Loucy (cell line): ENCODE measurements at regions not wholly inside any gene's neighbourhood (a gene's known extent, or its start where the extent isn't known, plus 50 kb on each side); places are given as distances from the start of the nearest gene placed in this dataset.

Experiments used
- H2AFZ ChIP-seq: fragments of 200-600 bp; sonication (generic); 2 replicates; pipeline ENCODE4 v1.6.0; 2016; ENCODE audit warnings: antibody characterized with exemption, mild to moderate bottlenecking, low read length, moderate library complexity
- H3F3A ChIP-seq: fragments of 200-600 bp; 2 replicates; pipeline ENCODE4 v1.6.0; 2016; ENCODE audit warnings: antibody characterized with exemption, low read depth, mild to moderate bottlenecking
- H3K27me3 ChIP-seq: fragments of 200-600 bp; sonication (generic); 2 replicates; pipeline ENCODE4 v1.6.1; 2014; ENCODE audit warnings: low read length, mild to moderate bottlenecking; ENCODE audit not compliant: insufficient read depth, poor library complexity, severe bottlenecking
- H3K36me3 ChIP-seq: fragments of 200-600 bp; sonication (generic); 2 replicates; pipeline ENCODE4 v1.6.1; 2016; ENCODE audit warnings: low read length; ENCODE audit not compliant: insufficient read depth
- H3K4me1 ChIP-seq: fragments of 200-600 bp; sonication (generic); 2 replicates; pipeline ENCODE4 v1.5.1; 2014; ENCODE audit warnings: low read length, mild to moderate bottlenecking; ENCODE audit not compliant: insufficient read depth, poor library complexity, severe bottlenecking
- H3K4me2 ChIP-seq: fragments of 200-600 bp; sonication (generic); 2 replicates; pipeline ENCODE4 v1.6.0; 2014; ENCODE audit warnings: antibody characterized with exemption, low read length, low read depth, mild to moderate bottlenecking; ENCODE audit not compliant: poor library complexity, severe bottlenecking
- H3K4me3 ChIP-seq: fragments of 200-600 bp; sonication (generic); 2 replicates; pipeline ENCODE4 v1.5.1; 2014; ENCODE audit warnings: low read length, mild to moderate bottlenecking, mixed read lengths; ENCODE audit not compliant: poor library complexity, severe bottlenecking
- H3K79me2 ChIP-seq: fragments of 200-600 bp; sonication (generic); 2 replicates; pipeline ENCODE4 v1.6.1; 2014; ENCODE audit warnings: low read length; ENCODE audit not compliant: insufficient read depth
- H3K9ac ChIP-seq: fragments of 200-600 bp; sonication (generic); 2 replicates; pipeline ENCODE4 v1.6.0; 2014; ENCODE audit warnings: mild to moderate bottlenecking, low read depth, low read length, moderate library complexity; ENCODE audit not compliant: poor library complexity, severe bottlenecking
- H3K9me2 ChIP-seq: fragments of 200-600 bp; sonication (generic); replicated peaks from 2 replicates; pipeline ENCODE4 v1.6.1; 2016; ENCODE audit warnings: low read depth, low read length, mixed read lengths
- H3K9me3 ChIP-seq: fragments of 200-600 bp; sonication (generic); 2 replicates; pipeline ENCODE4 v1.6.1; 2014; ENCODE audit warnings: mild to moderate bottlenecking, antibody characterized with exemption, low read length, low read depth; ENCODE audit not compliant: insufficient read depth
- H4K20me1 ChIP-seq: fragments of 200-600 bp; sonication (generic); 2 replicates; pipeline ENCODE4 v1.6.0; 2014; ENCODE audit warnings: antibody characterized with exemption, low read length, mild to moderate bottlenecking; ENCODE audit not compliant: insufficient read depth, poor library complexity, severe bottlenecking
- CTCF ChIP-seq: fragments of 200-600 bp; sonication (generic); conservative IDR thresholded peaks from 2 replicates; pipeline ENCODE4 v1.5.1; 2014; ENCODE audit warnings: mild to moderate bottlenecking, antibody characterized with exemption, low read length
- EZH2phosphoT487 ChIP-seq: fragments of 200-600 bp; IDR thresholded peaks from 2 replicates; pipeline ENCODE4 v1.6.1; 2018; ENCODE audit warnings: antibody characterized with exemption, mild to moderate bottlenecking, moderate library complexity, borderline replicate concordance

GRCh38 chr9:129394061-129394885 lies 216.2 kb upstream of the IER5L start:
- H4K20me1 ChIP-seq: no peaks in the 10 kb centered on the region
- H3K79me2 ChIP-seq: no peaks in the 10 kb centered on the region
- no peak overlapping the region for H3K4me3 ChIP-seq
- no peaks in the 10 kb centered on the region for H3K36me3 ChIP-seq
- no peaks in the 10 kb centered on the region for H3K27me3 ChIP-seq
- H3F3A ChIP-seq: no peaks in the 10 kb centered on the region
- TF ChIP-seq CTCF (no peak), EZH2phosphoT487 (no peak)
- no peak overlapping the region for H2AFZ ChIP-seq
- no peak overlapping the region for H3K9ac ChIP-seq
- no peaks in the 10 kb centered on the region for H3K9me2 ChIP-seq
- H3K4me2 ChIP-seq: no peak overlapping the region
- no peaks in the 10 kb centered on the region for H3K9me3 ChIP-seq
- peaks cover 8% of the 10 kb centered on the region for H3K4me1 ChIP-seq

- no peak overlapping the region for H2AFZ ChIP-seq
- H3K9me3 ChIP-seq: no peaks in the 10 kb centered on the region
- H3K79me2 ChIP-seq: no peaks in the 10 kb centered on the region
- H3K4me3 ChIP-seq: no peak overlapping the region
- H3K4me2 ChIP-seq: no peak overlapping the region
- H3K4me1 ChIP-seq: no peaks in the 10 kb centered on the region
- H4K20me1 ChIP-seq: no peaks in the 10 kb centered on the region
- H3F3A ChIP-seq: no peaks in the 10 kb centered on the region
- H3K9me2 ChIP-seq: no peaks in the 10 kb centered on the region
- no peaks in the 10 kb centered on the region for H3K27me3 ChIP-seq
- TF ChIP-seq CTCF: no peak
- H3K9ac ChIP-seq: no peak overlapping the region
- no peaks in the 10 kb centered on the region for H3K36me3 ChIP-seq
Observed at GRCh38 chr9:129393064-129393463, 215.0 kb upstream of the IER5L start.

GRCh38 chr9:129392093-129392541 lies 214.1 kb upstream of the IER5L start:
- no peak overlapping the region for H3K4me3 ChIP-seq
- no peaks in the 10 kb centered on the region for H4K20me1 ChIP-seq
- H3F3A ChIP-seq: no peaks in the 10 kb centered on the region
- H3K36me3 ChIP-seq: no peaks in the 10 kb centered on the region
- no peak overlapping the region for H2AFZ ChIP-seq
- no peaks in the 10 kb centered on the region for H3K27me3 ChIP-seq
- no peaks in the 10 kb centered on the region for H3K9me2 ChIP-seq
- TF ChIP-seq CTCF (no peak), EZH2phosphoT487 (no peak)
- H3K4me2 ChIP-seq: no peak overlapping the region
- H3K4me1 ChIP-seq: no peaks in the 10 kb centered on the region
- no peaks in the 10 kb centered on the region for H3K79me2 ChIP-seq
- no peaks in the 10 kb centered on the region for H3K9me3 ChIP-seq
- H3K9ac ChIP-seq: no peak overlapping the region
